Neural progenitor cell (in vitro differentiated cells): ENCODE measurements at regions not wholly inside any gene's neighbourhood (a gene's known extent, or its start where the extent isn't known, plus 50 kb on each side); places are given as distances from the start of the nearest gene placed in this dataset.

Source experiments
- DNase-seq: peaks from one replicate; pipeline ENCODE4 v3.0.0-alpha.2; 2016; ENCODE audit warnings: low spot score
- H2AFZ ChIP-seq: fragments of 200-600 bp; sonication (generic); replicated peaks from 2 replicates; pipeline ENCODE4 v1.6.1; 2016; ENCODE audit warnings: antibody characterized with exemption
- H3F3A ChIP-seq: fragments of 200-600 bp; sonication (generic); 2 replicates; pipeline ENCODE4 v1.6.1; 2016; ENCODE audit warnings: antibody characterized with exemption, low read depth
- H3K27ac ChIP-seq: fragments of 200-600 bp; sonication (generic); 2 replicates; pipeline ENCODE4 v1.5.1; 2016; ENCODE audit warnings: mild to moderate bottlenecking
- H3K27me3 ChIP-seq: fragments of 200-600 bp; sonication (generic); 2 replicates; pipeline ENCODE4 v1.6.1; 2016; ENCODE audit warnings: mild to moderate bottlenecking, moderate library complexity
- H3K36me3 ChIP-seq: fragments of 200-600 bp; sonication (generic); 2 replicates; pipeline ENCODE4 v1.5.1; 2016
- H3K4me1 ChIP-seq: fragments of 200-600 bp; sonication (generic); 2 replicates; pipeline ENCODE4 v1.6.1; 2016; ENCODE audit warnings: mixed run types
- H3K4me2 ChIP-seq: fragments of 200-600 bp; sonication (generic); 2 replicates; pipeline ENCODE4 v1.6.1; 2016
- H3K4me3 ChIP-seq: fragments of 200-600 bp; sonication (generic); 2 replicates; pipeline ENCODE4 v1.5.1; 2016
- H3K79me2 ChIP-seq: fragments of 200-600 bp; sonication (generic); 2 replicates; pipeline ENCODE4 v1.6.1; 2016; ENCODE audit warnings: low read depth
- H3K9ac ChIP-seq: fragments of 200-600 bp; sonication (generic); 2 replicates; pipeline ENCODE4 v1.6.1; 2016
- H3K9me3 ChIP-seq: fragments of 200-600 bp; sonication (generic); 2 replicates; pipeline ENCODE4 v1.5.1; 2016; ENCODE audit warnings: low read depth
- H4K20me1 ChIP-seq: fragments of 200-600 bp; sonication (generic); 2 replicates; pipeline ENCODE4 v1.6.1; 2016; ENCODE audit warnings: low read depth
- H3K27ac Mint-ChIP-seq: 3 replicates; pipeline ENCODE4 v1.8.0; 2021; ENCODE audit warnings: mixed read lengths
- H3K27me3 Mint-ChIP-seq: 2 replicates; pipeline ENCODE4 v1.8.0; 2022; ENCODE audit warnings: low read depth, mild to moderate bottlenecking, inconsistent platforms, moderate library complexity, mixed read lengths; ENCODE audit not compliant: insufficient read depth
- H3K36me3 Mint-ChIP-seq: 3 replicates; pipeline ENCODE4 v1.8.0; 2021; ENCODE audit warnings: mixed read lengths
- H3K4me1 Mint-ChIP-seq: 3 replicates; pipeline ENCODE4 v1.8.0; 2021; ENCODE audit warnings: mixed read lengths
- H3K4me3 Mint-ChIP-seq: 3 replicates; pipeline ENCODE4 v1.8.0; 2021; ENCODE audit warnings: mild to moderate bottlenecking, moderate library complexity, mixed read lengths
- H3K9me3 Mint-ChIP-seq: 3 replicates; pipeline ENCODE4 v1.8.0; 2020; ENCODE audit warnings: mixed read lengths
- CTCF ChIP-seq: fragments of 200-600 bp; sonication (generic); IDR thresholded peaks from 2 replicates; pipeline ENCODE4 v1.5.1; 2017; ENCODE audit warnings: antibody characterized with exemption, mild to moderate bottlenecking
- EZH2 ChIP-seq: fragments of 200-600 bp; sonication (generic); IDR thresholded peaks from 2 replicates; pipeline ENCODE4 v1.6.1; 2017; ENCODE audit warnings: antibody characterized with exemption, mild to moderate bottlenecking, moderate library complexity
- EZH2phosphoT487 ChIP-seq: fragments of 200-600 bp; sonication (generic); IDR thresholded peaks from 2 replicates; pipeline ENCODE4 v1.6.1; 2017; ENCODE audit warnings: antibody characterized with exemption

- Mint-ChIP-seq H3K9me3 (no peaks in the 10 kb centered on the region), H3K27ac (no peak overlapping the region), H3K27me3 (no peaks in the 10 kb centered on the region), H3K4me3 (no peak overlapping the region), H3K36me3 (no peaks in the 10 kb centered on the region), H3K4me1 (no peaks in the 10 kb centered on the region)
- DNase-seq = no peak
- Histone ChIP-seq H3K27ac (no peak overlapping the region), H3K36me3 (no peaks in the 10 kb centered on the region), H3F3A (no peaks in the 10 kb centered on the region), H3K9ac (no peak overlapping the region), H3K9me3 (no peaks in the 10 kb centered on the region), H2AFZ (no peak overlapping the region), H3K4me2 (no peak overlapping the region), H3K27me3 (no peaks in the 10 kb centered on the region), H3K4me1 (no peaks in the 10 kb centered on the region), H3K4me3 (no peak overlapping the region), H3K79me2 (no peaks in the 10 kb centered on the region), H4K20me1 (no peaks in the 10 kb centered on the region)
- no peak for TF ChIP-seq CTCF
- no peak for TF ChIP-seq EZH2
- TF ChIP-seq EZH2phosphoT487 = no peak
Observed at GRCh38 chr6:120496661-120497060, 837.6 kb downstream of the TBC1D32 start.

GRCh38 chr6:120493505-120493904 is 840.8 kb downstream of the TBC1D32 start:
- Mint-ChIP-seq H3K9me3 (no peaks in the 10 kb centered on the region), H3K27ac (no peak overlapping the region)

GRCh38 chr6:120489941-120490340 is 844.3 kb downstream of the TBC1D32 start:
- Mint-ChIP-seq H3K36me3 (no peaks in the 10 kb centered on the region), H3K27ac (no peak overlapping the region), H3K4me3 (no peak overlapping the region), H3K4me1 (no peaks in the 10 kb centered on the region), H3K9me3 (no peaks in the 10 kb centered on the region), H3K27me3 (no peaks in the 10 kb centered on the region)
- Histone ChIP-seq H3K4me2 (no peak overlapping the region), H3K36me3 (no peaks in the 10 kb centered on the region), H4K20me1 (no peaks in the 10 kb centered on the region), H3K4me3 (no peak overlapping the region), H3K9ac (no peak overlapping the region), H3F3A (no peaks in the 10 kb centered on the region), H3K27ac (no peak overlapping the region), H2AFZ (no peak overlapping the region), H3K79me2 (no peaks in the 10 kb centered on the region), H3K4me1 (no peaks in the 10 kb centered on the region), H3K9me3 (no peaks in the 10 kb centered on the region), H3K27me3 (no peaks in the 10 kb centered on the region)
- DNase-seq = no peak
- no peak for TF ChIP-seq EZH2
- no peak for TF ChIP-seq EZH2phosphoT487
- TF ChIP-seq CTCF = no peak

More at GRCh38 chr6:120493505-120493904, 840.8 kb downstream of the TBC1D32 start:
- no peaks in the 10 kb centered on the region for H3K36me3 ChIP-seq
- H3K4me1 Mint-ChIP-seq = no peaks in the 10 kb centered on the region
- no peak overlapping the region for H3K4me3 ChIP-seq
- H3K27ac ChIP-seq = no peak overlapping the region
- no peak overlapping the region for H2AFZ ChIP-seq
- H3K9ac ChIP-seq = no peak overlapping the region
- no peaks in the 10 kb centered on the region for H3K9me3 ChIP-seq
- no peaks in the 10 kb centered on the region for H3K27me3 ChIP-seq
- H3F3A ChIP-seq = no peaks in the 10 kb centered on the region
- no peak overlapping the region for H3K4me2 ChIP-seq
- DNase-seq = no peak
- no peaks in the 10 kb centered on the region for H3K4me1 ChIP-seq
- no peaks in the 10 kb centered on the region for H3K79me2 ChIP-seq
- H4K20me1 ChIP-seq = no peaks in the 10 kb centered on the region
- H3K36me3 Mint-ChIP-seq = no peaks in the 10 kb centered on the region
- TF ChIP-seq CTCF = no peak
- H3K4me3 Mint-ChIP-seq = no peak overlapping the region
- no peaks in the 10 kb centered on the region for H3K27me3 Mint-ChIP-seq

GRCh38 chr6:120484146-120484545 is 850.1 kb downstream of the TBC1D32 start:
- no peaks in the 10 kb centered on the region for H3K79me2 ChIP-seq
- H3K36me3 ChIP-seq = no peaks in the 10 kb centered on the region
- Mint-ChIP-seq H3K9me3 (peaks cover 7% of the 10 kb centered on the region), H3K27ac (no peak overlapping the region), H3K27me3 (no peaks in the 10 kb centered on the region), H3K4me1 (no peaks in the 10 kb centered on the region), H3K4me3 (no peak overlapping the region), H3K36me3 (no peaks in the 10 kb centered on the region)
- DNase-seq = no peak
- H3K27ac ChIP-seq = no peak overlapping the region
- no peaks in the 10 kb centered on the region for H3F3A ChIP-seq
- no peak overlapping the region for H3K4me3 ChIP-seq
- H3K9ac ChIP-seq = no peak overlapping the region
- no peaks in the 10 kb centered on the region for H3K9me3 ChIP-seq
- H2AFZ ChIP-seq = no peak overlapping the region
- H3K4me2 ChIP-seq = no peak overlapping the region
- TF ChIP-seq CTCF = no peak
- no peak for TF ChIP-seq EZH2
- no peak for TF ChIP-seq EZH2phosphoT487
- H3K27me3 ChIP-seq = no peaks in the 10 kb centered on the region
- no peaks in the 10 kb centered on the region for H3K4me1 ChIP-seq
- H4K20me1 ChIP-seq = no peaks in the 10 kb centered on the region
